ENCODE measurements at regions not wholly inside any gene's neighbourhood (a gene's known extent, or its start where the extent isn't known, plus 50 kb on each side); places are given as distances from the start of the nearest gene placed in this dataset.

GRCh38 chr11:70669871-70670675 is 271.7 kb downstream of the CTTN start:
- no peak overlapping the region for H3K27ac ChIP-seq (ENCODE audit: low read length)
- no peaks in the 10 kb centered on the region for H3K9me3 ChIP-seq (ENCODE audit: control insufficient read depth, low read depth, low read length)
- WGBS (ENCODE audit: insufficient coverage, low lambda C conversion rate): no CpG with 5 or more reads among the region's 25 CpGs
- peak; percentile 27 to 50 for DNase-seq
- H3K4me3 ChIP-seq (ENCODE audit: low read length): no peak overlapping the region
- no peaks in the 10 kb centered on the region for H3K27me3 ChIP-seq (ENCODE audit: control insufficient read depth, insufficient read depth, low read length)
- H3K36me3 ChIP-seq (ENCODE audit: control insufficient read depth, insufficient read depth, low read length): peaks cover 6% of the 10 kb centered on the region
- H3K4me1 ChIP-seq (ENCODE audit: control insufficient read depth, insufficient read depth, low read length): no peaks in the 10 kb centered on the region

GRCh38 chr11:70670676-70671034 is 272.3 kb downstream of the CTTN start:
- DNase-seq: no peak
- Histone ChIP-seq H3K36me3 (ENCODE audit: control insufficient read depth, insufficient read depth, low read length) (peaks cover 6% of the 10 kb centered on the region), H3K27ac (ENCODE audit: low read length) (no peak overlapping the region), H3K9me3 (ENCODE audit: control insufficient read depth, low read depth, low read length) (no peaks in the 10 kb centered on the region), H3K4me3 (ENCODE audit: low read length) (no peak overlapping the region), H3K4me1 (ENCODE audit: control insufficient read depth, insufficient read depth, low read length) (no peaks in the 10 kb centered on the region), H3K27me3 (ENCODE audit: control insufficient read depth, insufficient read depth, low read length) (no peaks in the 10 kb centered on the region)
- WGBS (ENCODE audit: insufficient coverage, low lambda C conversion rate): 100% methylated on average over 3 of the region's 15 CpGs

- no peaks in the 10 kb centered on the region for H3K9me3 ChIP-seq (ENCODE audit: control insufficient read depth, low read depth, low read length)
- no peaks in the 10 kb centered on the region for H3K4me1 ChIP-seq (ENCODE audit: control insufficient read depth, insufficient read depth, low read length)
- DNase-seq: no peak
- peaks cover 6% of the 10 kb centered on the region for H3K36me3 ChIP-seq (ENCODE audit: control insufficient read depth, insufficient read depth, low read length)
- H3K27ac ChIP-seq (ENCODE audit: low read length): no peak overlapping the region
- H3K4me3 ChIP-seq (ENCODE audit: low read length): no peak overlapping the region
- no CpG with 5 or more reads among the region's 19 CpGs for WGBS (ENCODE audit: insufficient coverage, low lambda C conversion rate)
- no peaks in the 10 kb centered on the region for H3K27me3 ChIP-seq (ENCODE audit: control insufficient read depth, insufficient read depth, low read length)
Measured at GRCh38 chr11:70671083-70671482, 272.8 kb downstream of the CTTN start.

- Histone ChIP-seq H3K27ac (ENCODE audit: low read length) (no peak overlapping the region), H3K27me3 (ENCODE audit: control insufficient read depth, insufficient read depth, low read length) (no peaks in the 10 kb centered on the region), H3K9me3 (ENCODE audit: control insufficient read depth, low read depth, low read length) (no peaks in the 10 kb centered on the region), H3K36me3 (ENCODE audit: control insufficient read depth, insufficient read depth, low read length) (peaks cover 6% of the 10 kb centered on the region), H3K4me1 (ENCODE audit: control insufficient read depth, insufficient read depth, low read length) (no peaks in the 10 kb centered on the region), H3K4me3 (ENCODE audit: low read length) (no peak overlapping the region)
- no peak for DNase-seq
- no CpG with 5 or more reads among the region's 5 CpGs for WGBS (ENCODE audit: insufficient coverage, low lambda C conversion rate)
Measured at GRCh38 chr11:70671611-70672010, 273.3 kb downstream of the CTTN start.

GRCh38 chr11:70672991-70673653 is 274.8 kb downstream of the CTTN start:
- WGBS (ENCODE audit: insufficient coverage, low lambda C conversion rate): 100% methylated on average over 1 of the region's 8 CpGs

GRCh38 chr11:70674605-70675004 is 276.3 kb downstream of the CTTN start:
- no CpG with 5 or more reads among the region's 3 CpGs for WGBS (ENCODE audit: insufficient coverage, low lambda C conversion rate)
- H3K4me1 ChIP-seq (ENCODE audit: control insufficient read depth, insufficient read depth, low read length): no peaks in the 10 kb centered on the region
- no peaks in the 10 kb centered on the region for H3K9me3 ChIP-seq (ENCODE audit: control insufficient read depth, low read depth, low read length)
- H3K4me3 ChIP-seq (ENCODE audit: low read length): no peak overlapping the region
- no peaks in the 10 kb centered on the region for H3K27me3 ChIP-seq (ENCODE audit: control insufficient read depth, insufficient read depth, low read length)
- no peaks in the 10 kb centered on the region for H3K36me3 ChIP-seq (ENCODE audit: control insufficient read depth, insufficient read depth, low read length)
- DNase-seq: no peak
- no peak overlapping the region for H3K27ac ChIP-seq (ENCODE audit: low read length)

More at GRCh38 chr11:70672991-70673653, 274.8 kb downstream of the CTTN start:
- peaks cover 6% of the 10 kb centered on the region for H3K36me3 ChIP-seq (ENCODE audit: control insufficient read depth, insufficient read depth, low read length)
- H3K9me3 ChIP-seq (ENCODE audit: control insufficient read depth, low read depth, low read length): no peaks in the 10 kb centered on the region
- no peak overlapping the region for H3K27ac ChIP-seq (ENCODE audit: low read length)
- no peak for DNase-seq
- no peak overlapping the region for H3K4me3 ChIP-seq (ENCODE audit: low read length)
- no peaks in the 10 kb centered on the region for H3K27me3 ChIP-seq (ENCODE audit: control insufficient read depth, insufficient read depth, low read length)
- no peaks in the 10 kb centered on the region for H3K4me1 ChIP-seq (ENCODE audit: control insufficient read depth, insufficient read depth, low read length)

- H3K4me3 ChIP-seq (ENCODE audit: low read length): no peak overlapping the region
- DNase-seq: peak in 1 of 2 donors; percentile 21
- no peak overlapping the region for H3K27ac ChIP-seq (ENCODE audit: low read length)
- no CpG with 5 or more reads among the region's 7 CpGs for WGBS (ENCODE audit: insufficient coverage, low lambda C conversion rate)
- H3K9me3 ChIP-seq (ENCODE audit: control insufficient read depth, low read depth, low read length): no peaks in the 10 kb centered on the region
- no peaks in the 10 kb centered on the region for H3K36me3 ChIP-seq (ENCODE audit: control insufficient read depth, insufficient read depth, low read length)
- no peaks in the 10 kb centered on the region for H3K4me1 ChIP-seq (ENCODE audit: control insufficient read depth, insufficient read depth, low read length)
- no peaks in the 10 kb centered on the region for H3K27me3 ChIP-seq (ENCODE audit: control insufficient read depth, insufficient read depth, low read length)
Measured at GRCh38 chr11:70675697-70676374, 277.5 kb downstream of the CTTN start.

- 100% methylated on average over 2 of the region's 19 CpGs for WGBS (ENCODE audit: insufficient coverage, low lambda C conversion rate)
- H3K4me1 ChIP-seq (ENCODE audit: control insufficient read depth, insufficient read depth, low read length): no peaks in the 10 kb centered on the region
- DNase-seq: no peak
- H3K36me3 ChIP-seq (ENCODE audit: control insufficient read depth, insufficient read depth, low read length): no peaks in the 10 kb centered on the region
- H3K27me3 ChIP-seq (ENCODE audit: control insufficient read depth, insufficient read depth, low read length): no peaks in the 10 kb centered on the region
- H3K4me3 ChIP-seq (ENCODE audit: low read length): no peak overlapping the region
- no peaks in the 10 kb centered on the region for H3K9me3 ChIP-seq (ENCODE audit: control insufficient read depth, low read depth, low read length)
- no peak overlapping the region for H3K27ac ChIP-seq (ENCODE audit: low read length)
Measured at GRCh38 chr11:70677232-70677916, 279.0 kb downstream of the CTTN start.

GRCh38 chr11:70678931-70679900 is 280.9 kb downstream of the CTTN start:
- Histone ChIP-seq H3K4me3 (ENCODE audit: low read length) (no peak overlapping the region), H3K36me3 (ENCODE audit: control insufficient read depth, insufficient read depth, low read length) (no peaks in the 10 kb centered on the region), H3K9me3 (ENCODE audit: control insufficient read depth, low read depth, low read length) (no peaks in the 10 kb centered on the region), H3K27ac (ENCODE audit: low read length) (no peak overlapping the region), H3K27me3 (ENCODE audit: control insufficient read depth, insufficient read depth, low read length) (no peaks in the 10 kb centered on the region), H3K4me1 (ENCODE audit: control insufficient read depth, insufficient read depth, low read length) (no peaks in the 10 kb centered on the region)
- no peak for DNase-seq
- no CpG with 5 or more reads among the region's 29 CpGs for WGBS (ENCODE audit: insufficient coverage, low lambda C conversion rate)
